ENCODE measurements at regions not wholly inside any gene's neighbourhood (a gene's known extent, or its start where the extent isn't known, plus 50 kb on each side); places are given as distances from the start of the nearest gene placed in this dataset.

- H3K4me3 ChIP-seq (ENCODE audit: low read depth in 1 of 2, low read length in 2 of 2) = no peak overlapping the region
- ATAC-seq (ENCODE audit: insufficient read depth, low read depth) = no peak
- H3K79me2 ChIP-seq (ENCODE audit: insufficient read depth, low read length) = no peaks in the 10 kb centered on the region
- peak overlapping the region; percentile 58; the same call in 1 of the 2 replicates for H3K27ac ChIP-seq (ENCODE audit: low read length)
- H3K36me3 ChIP-seq (ENCODE audit: insufficient read depth, low read length) = no peaks in the 10 kb centered on the region
- H3K9me3 ChIP-seq (ENCODE audit: insufficient read depth, low read length, severe bottlenecking) = no peaks in the 10 kb centered on the region
- no peak for DNase-seq
- H3K4me2 ChIP-seq (ENCODE audit: insufficient read depth, low read length) = no peak overlapping the region
- H3K27me3 ChIP-seq (ENCODE audit: insufficient read depth, low read length, poor library complexity) = no peaks in the 10 kb centered on the region
- no peak overlapping the region for H3K9ac ChIP-seq (ENCODE audit: low read depth, low read length)
- H3K4me1 ChIP-seq (ENCODE audit: insufficient read depth, low read length) = peaks cover 23% of the 10 kb centered on the region
- no peaks in the 10 kb centered on the region for H4K20me1 ChIP-seq (ENCODE audit: insufficient read depth, low read length)
- no peak for TF ChIP-seq EZH2 (IDR thresholded peaks at IDR 0.05; ENCODE audit: borderline replicate concordance, low read depth, low read length, severe bottlenecking)
- TF ChIP-seq CTCF (IDR thresholded peaks at IDR 0.05; ENCODE audit: borderline replicate concordance, extremely low read depth, low read length, poor library complexity, severe bottlenecking) = no peak
- H2AFZ ChIP-seq (ENCODE audit: low read depth, low read length) = peak overlapping the region; percentile 36; the same call in 1 of the 2 replicates
Measured at GRCh38 chr18:28712172-28712571, 535.2 kb upstream of the CDH2 start.

DNA sequence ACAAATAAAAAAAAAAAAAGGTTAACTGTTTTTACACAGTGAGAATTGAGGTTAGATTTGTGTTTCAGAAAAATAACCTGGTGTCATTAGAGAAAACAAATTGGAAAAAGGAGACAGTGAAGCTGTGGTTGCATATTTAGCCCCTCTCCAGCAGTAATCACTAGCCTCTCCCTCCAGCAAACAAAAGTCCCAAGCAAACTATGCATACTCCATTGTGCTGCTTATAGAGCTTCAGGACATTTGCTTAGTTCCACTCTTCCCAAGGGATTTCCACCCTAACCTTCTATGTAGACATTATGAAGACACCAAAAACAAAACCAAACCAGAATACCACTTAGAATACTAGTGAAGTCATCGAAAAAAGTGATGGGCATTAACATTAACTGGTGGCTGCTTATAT is 534.2 kb upstream of the CDH2 start:
- H3K4me3 ChIP-seq (ENCODE audit: low read depth in 1 of 2, low read length in 2 of 2) = no peak overlapping the region
- H3K27ac ChIP-seq (ENCODE audit: low read length) = no peak overlapping the region
- no peaks in the 10 kb centered on the region for H3K79me2 ChIP-seq (ENCODE audit: insufficient read depth, low read length)
- no peak overlapping the region for H3K4me2 ChIP-seq (ENCODE audit: insufficient read depth, low read length)
- no peak for DNase-seq
- no peaks in the 10 kb centered on the region for H4K20me1 ChIP-seq (ENCODE audit: insufficient read depth, low read length)
- no peaks in the 10 kb centered on the region for H3K9me3 ChIP-seq (ENCODE audit: insufficient read depth, low read length, severe bottlenecking)
- H3K4me1 ChIP-seq (ENCODE audit: insufficient read depth, low read length) = peaks cover 23% of the 10 kb centered on the region
- TF ChIP-seq CTCF (IDR thresholded peaks at IDR 0.05; ENCODE audit: borderline replicate concordance, extremely low read depth, low read length, poor library complexity, severe bottlenecking) (no peak), EZH2 (IDR thresholded peaks at IDR 0.05; ENCODE audit: borderline replicate concordance, low read depth, low read length, severe bottlenecking) (no peak)
- no peaks in the 10 kb centered on the region for H3K27me3 ChIP-seq (ENCODE audit: insufficient read depth, low read length, poor library complexity)
- ATAC-seq (ENCODE audit: insufficient read depth, low read depth) = no peak
- no peak overlapping the region for H2AFZ ChIP-seq (ENCODE audit: low read depth, low read length)
- H3K9ac ChIP-seq (ENCODE audit: low read depth, low read length) = no peak overlapping the region
- no peaks in the 10 kb centered on the region for H3K36me3 ChIP-seq (ENCODE audit: insufficient read depth, low read length)

DNA sequence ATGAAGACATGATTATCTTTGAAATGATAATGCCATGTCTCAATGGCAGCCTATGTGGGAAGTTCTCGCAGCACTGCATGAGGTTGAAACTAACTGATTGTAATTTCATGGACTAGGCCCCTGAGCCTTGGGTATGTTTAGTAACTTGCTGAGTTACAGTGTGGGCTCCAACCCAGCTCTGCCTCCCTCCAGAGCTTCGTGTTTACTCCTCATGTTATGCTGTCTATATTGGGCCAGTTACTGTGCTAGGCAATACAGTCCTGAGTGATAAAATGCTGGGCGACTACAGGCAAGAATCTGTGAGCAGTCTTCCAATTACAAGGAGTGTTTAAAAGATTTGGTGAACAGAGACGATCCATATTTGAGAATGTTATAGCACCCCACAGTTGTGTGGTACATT is 530.1 kb upstream of the CDH2 start:
- Histone ChIP-seq H3K36me3 (ENCODE audit: insufficient read depth, low read length) (no peaks in the 10 kb centered on the region), H3K4me3 (ENCODE audit: low read depth in 1 of 2, low read length in 2 of 2) (no peak overlapping the region), H4K20me1 (ENCODE audit: insufficient read depth, low read length) (no peaks in the 10 kb centered on the region), H3K27ac (ENCODE audit: low read length) (no peak overlapping the region), H3K27me3 (ENCODE audit: insufficient read depth, low read length, poor library complexity) (no peaks in the 10 kb centered on the region), H3K4me2 (ENCODE audit: insufficient read depth, low read length) (no peak overlapping the region), H3K9ac (ENCODE audit: low read depth, low read length) (no peak overlapping the region), H3K4me1 (ENCODE audit: insufficient read depth, low read length) (no peaks in the 10 kb centered on the region), H3K79me2 (ENCODE audit: insufficient read depth, low read length) (no peaks in the 10 kb centered on the region), H2AFZ (ENCODE audit: low read depth, low read length) (peak overlapping the region; percentile 7; the same call in 1 of the 2 replicates), H3K9me3 (ENCODE audit: insufficient read depth, low read length, severe bottlenecking) (no peaks in the 10 kb centered on the region)
- DNase-seq (no peak), ATAC-seq (ENCODE audit: insufficient read depth, low read depth) (no peak)
- no peak for TF ChIP-seq EZH2 (IDR thresholded peaks at IDR 0.05; ENCODE audit: borderline replicate concordance, low read depth, low read length, severe bottlenecking)
- no peak for TF ChIP-seq CTCF (IDR thresholded peaks at IDR 0.05; ENCODE audit: borderline replicate concordance, extremely low read depth, low read length, poor library complexity, severe bottlenecking)

DNA sequence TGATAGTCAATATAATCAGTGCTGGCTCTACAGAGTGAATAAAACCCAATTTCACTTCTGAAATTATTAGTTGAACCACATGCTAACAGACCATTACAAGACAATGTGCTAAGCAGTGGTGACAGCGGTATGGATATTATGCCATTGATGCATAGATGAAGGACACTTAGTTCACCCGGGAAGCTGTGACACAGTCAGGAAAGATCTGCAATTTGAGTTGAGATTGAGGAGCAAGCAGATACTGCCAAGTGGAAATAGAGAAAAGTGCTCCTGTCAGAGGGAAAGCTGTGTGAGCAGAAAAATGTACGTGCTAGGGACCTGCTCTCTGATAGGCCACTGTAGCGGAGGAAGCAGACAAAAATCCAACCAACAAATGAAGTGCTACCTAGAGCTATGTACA is 529.5 kb upstream of the CDH2 start:
- ATAC-seq (ENCODE audit: insufficient read depth, low read depth) (no peak), DNase-seq (no peak)
- Histone ChIP-seq H3K4me1 (ENCODE audit: insufficient read depth, low read length) (no peaks in the 10 kb centered on the region), H3K9ac (ENCODE audit: low read depth, low read length) (no peak overlapping the region), H3K27ac (ENCODE audit: low read length) (no peak overlapping the region), H3K79me2 (ENCODE audit: insufficient read depth, low read length) (no peaks in the 10 kb centered on the region), H3K9me3 (ENCODE audit: insufficient read depth, low read length, severe bottlenecking) (no peaks in the 10 kb centered on the region), H3K4me2 (ENCODE audit: insufficient read depth, low read length) (no peak overlapping the region), H3K27me3 (ENCODE audit: insufficient read depth, low read length, poor library complexity) (no peaks in the 10 kb centered on the region), H4K20me1 (ENCODE audit: insufficient read depth, low read length) (no peaks in the 10 kb centered on the region), H3K36me3 (ENCODE audit: insufficient read depth, low read length) (no peaks in the 10 kb centered on the region), H2AFZ (ENCODE audit: low read depth, low read length) (no peak overlapping the region), H3K4me3 (ENCODE audit: low read depth in 1 of 2, low read length in 2 of 2) (no peak overlapping the region)
- no peak for TF ChIP-seq CTCF (IDR thresholded peaks at IDR 0.05; ENCODE audit: borderline replicate concordance, extremely low read depth, low read length, poor library complexity, severe bottlenecking)
- no peak for TF ChIP-seq EZH2 (IDR thresholded peaks at IDR 0.05; ENCODE audit: borderline replicate concordance, low read depth, low read length, severe bottlenecking)
